ENCODE measurements at regions not wholly inside any gene's neighbourhood (a gene's known extent, or its start where the extent isn't known, plus 50 kb on each side); places are given as distances from the start of the nearest gene placed in this dataset.

DNA sequence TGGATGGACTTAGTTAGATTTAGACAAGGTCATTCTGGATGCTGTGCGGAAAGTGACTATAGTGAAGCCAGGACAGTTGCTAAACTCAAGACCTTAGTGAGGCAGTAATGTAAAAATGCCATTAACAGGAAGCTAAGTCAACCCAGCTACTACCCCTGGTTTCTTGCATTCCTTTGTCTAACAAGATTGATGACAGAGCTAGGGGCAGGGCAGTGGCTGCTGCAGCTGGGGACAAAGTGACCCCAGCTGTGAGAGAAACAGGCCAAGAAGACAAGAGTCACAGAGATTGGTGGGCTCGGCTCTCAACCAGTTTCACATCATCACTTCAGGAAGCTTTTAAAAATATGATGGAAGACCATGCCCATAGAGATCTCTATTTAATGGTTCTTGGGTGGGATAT is 110.4 kb upstream of the POU2AF2 start:
- intact Hi-C loops (cut with DNase I) = no loop called here
- WGBS = 91% methylated on average over 2 of the region's 2 CpGs
- no peaks in the 10 kb centered on the region for H3K27me3 ChIP-seq (replicated peaks; ENCODE audit: insufficient read depth)
- H3K36me3 ChIP-seq = no peaks in the 10 kb centered on the region
- H3K4me1 ChIP-seq (replicated peaks) = no peaks in the 10 kb centered on the region
- DNase-seq (ENCODE audit: low spot score) = no peak
- TF ChIP-seq POLR2A (IDR thresholded peaks at IDR 0.05) = no peak
- TF ChIP-seq POLR2AphosphoS5 (IDR thresholded peaks at IDR 0.05) = no peak
- TF ChIP-seq, protein P1, sequence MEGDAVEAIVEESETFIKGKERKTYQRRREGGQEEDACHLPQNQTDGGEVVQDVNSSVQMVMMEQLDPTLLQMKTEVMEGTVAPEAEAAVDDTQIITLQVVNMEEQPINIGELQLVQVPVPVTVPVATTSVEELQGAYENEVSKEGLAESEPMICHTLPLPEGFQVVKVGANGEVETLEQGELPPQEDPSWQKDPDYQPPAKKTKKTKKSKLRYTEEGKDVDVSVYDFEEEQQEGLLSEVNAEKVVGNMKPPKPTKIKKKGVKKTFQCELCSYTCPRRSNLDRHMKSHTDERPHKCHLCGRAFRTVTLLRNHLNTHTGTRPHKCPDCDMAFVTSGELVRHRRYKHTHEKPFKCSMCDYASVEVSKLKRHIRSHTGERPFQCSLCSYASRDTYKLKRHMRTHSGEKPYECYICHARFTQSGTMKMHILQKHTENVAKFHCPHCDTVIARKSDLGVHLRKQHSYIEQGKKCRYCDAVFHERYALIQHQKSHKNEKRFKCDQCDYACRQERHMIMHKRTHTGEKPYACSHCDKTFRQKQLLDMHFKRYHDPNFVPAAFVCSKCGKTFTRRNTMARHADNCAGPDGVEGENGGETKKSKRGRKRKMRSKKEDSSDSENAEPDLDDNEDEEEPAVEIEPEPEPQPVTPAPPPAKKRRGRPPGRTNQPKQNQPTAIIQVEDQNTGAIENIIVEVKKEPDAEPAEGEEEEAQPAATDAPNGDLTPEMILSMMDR (IDR thresholded peaks at IDR 0.05) = no peak
- no peak overlapping the region for H3K27ac ChIP-seq
- H3K9me3 ChIP-seq = no peaks in the 10 kb centered on the region
- no peak overlapping the region for H3K4me3 ChIP-seq

DNA sequence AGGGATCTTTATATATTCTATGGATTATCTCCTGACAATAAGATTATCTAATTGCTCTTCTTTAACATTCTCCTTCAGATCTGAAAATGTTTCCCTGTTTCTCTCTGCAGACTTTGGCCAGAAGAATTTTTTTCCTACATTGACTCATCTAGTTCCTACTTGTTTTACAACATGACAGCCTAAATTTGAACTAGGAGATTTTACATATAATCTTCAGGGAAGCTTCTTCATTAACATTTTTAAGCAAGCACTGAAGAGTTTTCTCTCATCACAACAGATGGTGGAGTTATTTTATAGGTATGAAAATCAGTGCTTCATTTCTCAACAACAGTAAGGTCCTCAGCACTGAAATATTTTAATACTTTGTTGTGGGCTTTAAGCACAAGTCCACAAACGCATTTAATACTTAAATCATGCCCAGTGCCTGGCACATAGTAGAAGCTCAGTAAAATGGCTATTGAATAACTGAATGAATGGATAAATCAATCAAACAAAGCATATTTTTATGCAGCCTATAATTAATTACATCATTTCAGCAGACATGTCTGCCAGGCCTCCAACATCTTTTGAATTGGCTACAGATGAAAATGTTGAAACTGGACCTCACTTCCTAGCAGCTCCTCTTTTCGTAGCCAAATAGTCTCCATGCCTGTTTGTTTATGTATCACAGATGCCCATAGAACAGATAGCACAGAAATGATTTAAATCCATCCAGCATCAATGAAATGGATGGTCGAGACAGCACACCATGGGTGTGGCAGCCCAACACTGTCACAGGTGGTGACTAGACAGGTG is 117.3 kb upstream of the POU2AF2 start:
- no peak for DNase-seq (ENCODE audit: low spot score)
- intact Hi-C loops (cut with DNase I) = no loop called here
- no peaks in the 10 kb centered on the region for H3K36me3 ChIP-seq
- no peaks in the 10 kb centered on the region for H3K9me3 ChIP-seq
- no peak overlapping the region for H3K4me3 ChIP-seq
- 79% methylated on average over 3 of the region's 3 CpGs for WGBS
- no peaks in the 10 kb centered on the region for H3K4me1 ChIP-seq (replicated peaks)
- TF ChIP-seq POLR2A (IDR thresholded peaks at IDR 0.05) (no peak), POLR2AphosphoS5 (IDR thresholded peaks at IDR 0.05) (no peak)
- TF ChIP-seq, protein P1 (IDR thresholded peaks at IDR 0.05) = no peak
- no peaks in the 10 kb centered on the region for H3K27me3 ChIP-seq (replicated peaks; ENCODE audit: insufficient read depth)
- no peak overlapping the region for H3K27ac ChIP-seq

DNA sequence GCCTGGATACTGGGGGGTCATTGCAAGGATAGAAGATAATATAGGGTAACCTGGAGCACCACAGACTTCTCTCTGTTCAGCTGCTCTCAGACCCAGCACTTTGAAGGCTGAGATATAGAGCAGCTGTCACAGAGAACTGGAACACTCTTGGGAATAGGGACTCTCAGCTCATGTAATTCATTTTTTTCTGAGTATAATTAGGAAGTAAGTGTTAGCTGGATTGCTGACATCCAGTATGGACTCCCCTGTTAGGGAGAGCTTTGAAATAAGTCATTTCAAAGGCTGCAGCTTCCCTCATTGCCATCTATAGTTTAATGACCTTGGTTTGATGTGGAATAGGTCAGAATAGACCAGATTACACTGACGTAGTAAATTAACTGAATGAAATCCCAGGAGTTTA is 120.8 kb upstream of the POU2AF2 start:
- H3K27ac ChIP-seq = no peak overlapping the region
- no peak overlapping the region for H3K4me3 ChIP-seq
- intact Hi-C loops (cut with DNase I) = no loop called here
- DNase-seq (ENCODE audit: low spot score) = no peak
- H3K36me3 ChIP-seq = no peaks in the 10 kb centered on the region
- no peaks in the 10 kb centered on the region for H3K27me3 ChIP-seq (replicated peaks; ENCODE audit: insufficient read depth)
- no peaks in the 10 kb centered on the region for H3K9me3 ChIP-seq
- no peaks in the 10 kb centered on the region for H3K4me1 ChIP-seq (replicated peaks)
- 48% methylated on average over 1 of the region's 1 CpG for WGBS
- TF ChIP-seq, protein P1 (IDR thresholded peaks at IDR 0.05) = no peak
- no peak for TF ChIP-seq POLR2AphosphoS5 (IDR thresholded peaks at IDR 0.05)

DNA sequence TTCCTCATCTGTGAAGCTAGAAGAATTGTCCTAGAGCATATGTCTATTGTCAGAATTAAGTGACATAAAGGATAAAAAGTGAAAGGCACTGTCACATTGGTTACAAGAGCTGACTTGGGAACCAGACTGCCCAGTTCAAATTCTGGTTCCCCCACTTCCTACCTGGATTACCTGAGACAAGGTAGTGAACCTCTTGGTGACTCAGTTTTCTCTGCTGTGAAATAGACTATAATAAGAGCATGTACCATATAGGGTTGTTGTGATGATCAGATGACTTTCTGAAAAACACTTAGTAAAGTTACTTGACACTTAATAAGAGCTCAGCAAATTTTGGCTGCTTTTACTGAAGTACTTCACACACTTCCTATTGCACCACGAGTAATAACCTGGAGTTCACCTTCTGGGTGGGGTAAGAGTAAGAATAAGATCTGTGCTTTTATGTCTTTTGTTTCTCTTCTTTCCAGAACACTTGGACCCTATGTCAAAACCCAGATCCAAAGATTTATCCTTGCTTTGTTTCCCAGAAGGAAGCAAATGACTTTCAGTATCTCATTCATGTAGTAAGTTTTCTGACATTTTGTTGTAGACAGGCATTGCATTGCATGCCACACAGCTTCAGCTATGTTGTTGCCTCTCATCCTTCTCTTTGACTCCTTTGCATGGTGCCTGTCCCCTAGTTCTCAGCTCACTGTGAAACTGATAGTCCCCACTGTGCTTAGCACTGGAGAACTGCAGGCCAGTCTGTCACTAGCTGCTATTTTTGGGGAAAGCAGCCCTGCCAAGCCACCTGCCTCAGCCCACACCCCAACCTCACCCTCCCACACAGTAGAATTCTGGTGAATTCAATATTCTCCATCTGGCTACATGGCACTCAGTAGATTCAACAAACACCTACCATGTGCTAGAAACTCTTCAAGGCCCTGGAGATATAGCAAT is 121.8 kb upstream of the POU2AF2 start:
- H3K27ac ChIP-seq = no peak overlapping the region
- no peaks in the 10 kb centered on the region for H3K27me3 ChIP-seq (replicated peaks; ENCODE audit: insufficient read depth)
- H3K9me3 ChIP-seq = no peaks in the 10 kb centered on the region
- no peak for TF ChIP-seq POLR2AphosphoS5 (IDR thresholded peaks at IDR 0.05)
- TF ChIP-seq POLR2A (IDR thresholded peaks at IDR 0.05) = no peak
- TF ChIP-seq, protein P1 (IDR thresholded peaks at IDR 0.05) = no peak
- DNase-seq (ENCODE audit: low spot score) = no peak
- intact Hi-C loops (cut with DNase I) = no loop called here
- H3K36me3 ChIP-seq = no peaks in the 10 kb centered on the region
- no peak overlapping the region for H3K4me3 ChIP-seq
- 43% methylated on average over 1 of the region's 1 CpG for WGBS
- H3K4me1 ChIP-seq (replicated peaks) = no peaks in the 10 kb centered on the region
